KMS-11 (cell line): ENCODE measurements at regions not wholly inside any gene's neighbourhood (a gene's known extent, or its start where the extent isn't known, plus 50 kb on each side); places are given as distances from the start of the nearest gene placed in this dataset.

Experiments
- H2AFZ ChIP-seq: fragments of 200-600 bp; sonication (generic); 2 replicates; pipeline ENCODE4 v1.6.1; 2016; ENCODE audit warnings: antibody characterized with exemption, mixed run types, low read depth
- H3K27ac ChIP-seq: fragments of 200-600 bp; sonication (generic); 2 replicates; pipeline ENCODE4 v1.6.1; 2016; ENCODE audit warnings: mild to moderate bottlenecking, mixed run types
- H3K27me3 ChIP-seq: fragments of 200-600 bp; sonication (generic); 2 replicates; pipeline ENCODE4 v1.6.1; 2017; ENCODE audit warnings: mild to moderate bottlenecking, low read depth, mixed run types, moderate library complexity; ENCODE audit not compliant: insufficient read depth
- H3K36me3 ChIP-seq: fragments of 200-600 bp; sonication (generic); 2 replicates; pipeline ENCODE4 v1.6.1; 2017; ENCODE audit warnings: mild to moderate bottlenecking, mixed run types; ENCODE audit not compliant: insufficient read depth
- H3K4me1 ChIP-seq: fragments of 200-600 bp; sonication (generic); 2 replicates; pipeline ENCODE4 v1.6.1; 2016; ENCODE audit warnings: mild to moderate bottlenecking, low read depth, mixed run types; ENCODE audit not compliant: poor library complexity, severe bottlenecking
- H3K4me2 ChIP-seq: fragments of 200-600 bp; sonication (generic); 2 replicates; pipeline ENCODE4 v1.7.0; 2016; ENCODE audit warnings: mild to moderate bottlenecking, mixed run types
- H3K4me3 ChIP-seq: fragments of 200-600 bp; sonication (generic); IDR thresholded peaks from 2 replicates; pipeline ENCODE4 v1.6.1; 2017; ENCODE audit warnings: low read depth, low read length, mixed read lengths; ENCODE audit not compliant: insufficient read depth
- H3K79me2 ChIP-seq: fragments of 200-600 bp; sonication (generic); 2 replicates; pipeline ENCODE4 v1.6.1; 2016; ENCODE audit warnings: low read depth, mixed run types; ENCODE audit not compliant: insufficient read depth
- H3K9ac ChIP-seq: fragments of 200-600 bp; sonication (generic); 2 replicates; pipeline ENCODE4 v1.6.1; 2016; ENCODE audit warnings: mild to moderate bottlenecking, mixed run types
- H4K20me1 ChIP-seq: fragments of 200-600 bp; sonication (generic); 2 replicates; pipeline ENCODE4 v1.6.1; 2016; ENCODE audit warnings: mild to moderate bottlenecking, mixed run types; ENCODE audit not compliant: insufficient read depth
- TF ChIP-seq, protein P1 (sequence below): fragments of 200-600 bp; sonication (generic); conservative IDR thresholded peaks from 2 replicates; pipeline ENCODE4 v1.6.1; 2017; ENCODE audit warnings: low read depth, mild to moderate bottlenecking, antibody characterized with exemption, low read length, moderate library complexity, mixed read lengths

DNA sequence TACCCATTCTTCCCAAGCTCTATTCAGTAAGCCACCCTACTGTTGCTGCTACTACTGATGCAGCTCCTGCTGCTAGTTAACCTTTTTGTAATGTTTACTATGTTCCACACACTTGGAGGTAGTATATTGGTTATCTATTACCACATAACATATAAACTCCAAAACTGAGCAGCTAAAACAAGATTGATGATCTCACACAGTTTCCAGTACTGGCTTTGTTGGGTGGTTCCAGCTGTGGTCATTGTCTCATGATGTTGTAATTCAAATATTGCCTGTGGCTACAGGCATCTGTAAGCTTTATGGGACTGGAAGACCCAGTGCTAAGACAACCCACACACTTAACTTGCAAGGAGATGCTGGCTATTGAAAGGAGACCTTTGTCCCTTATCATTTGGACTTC lies 556.2 kb upstream of the SUCLG2 start:
- Histone ChIP-seq H3K27ac (no peak overlapping the region), H3K9ac (no peak overlapping the region), H4K20me1 (no peaks in the 10 kb centered on the region), H3K4me3 (no peak overlapping the region), H3K4me1 (no peaks in the 10 kb centered on the region), H3K4me2 (no peak overlapping the region), H3K36me3 (no peaks in the 10 kb centered on the region), H2AFZ (no peak overlapping the region), H3K27me3 (no peaks in the 10 kb centered on the region), H3K79me2 (no peaks in the 10 kb centered on the region)
- TF ChIP-seq, protein P1, sequence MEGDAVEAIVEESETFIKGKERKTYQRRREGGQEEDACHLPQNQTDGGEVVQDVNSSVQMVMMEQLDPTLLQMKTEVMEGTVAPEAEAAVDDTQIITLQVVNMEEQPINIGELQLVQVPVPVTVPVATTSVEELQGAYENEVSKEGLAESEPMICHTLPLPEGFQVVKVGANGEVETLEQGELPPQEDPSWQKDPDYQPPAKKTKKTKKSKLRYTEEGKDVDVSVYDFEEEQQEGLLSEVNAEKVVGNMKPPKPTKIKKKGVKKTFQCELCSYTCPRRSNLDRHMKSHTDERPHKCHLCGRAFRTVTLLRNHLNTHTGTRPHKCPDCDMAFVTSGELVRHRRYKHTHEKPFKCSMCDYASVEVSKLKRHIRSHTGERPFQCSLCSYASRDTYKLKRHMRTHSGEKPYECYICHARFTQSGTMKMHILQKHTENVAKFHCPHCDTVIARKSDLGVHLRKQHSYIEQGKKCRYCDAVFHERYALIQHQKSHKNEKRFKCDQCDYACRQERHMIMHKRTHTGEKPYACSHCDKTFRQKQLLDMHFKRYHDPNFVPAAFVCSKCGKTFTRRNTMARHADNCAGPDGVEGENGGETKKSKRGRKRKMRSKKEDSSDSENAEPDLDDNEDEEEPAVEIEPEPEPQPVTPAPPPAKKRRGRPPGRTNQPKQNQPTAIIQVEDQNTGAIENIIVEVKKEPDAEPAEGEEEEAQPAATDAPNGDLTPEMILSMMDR, result no peak

DNA sequence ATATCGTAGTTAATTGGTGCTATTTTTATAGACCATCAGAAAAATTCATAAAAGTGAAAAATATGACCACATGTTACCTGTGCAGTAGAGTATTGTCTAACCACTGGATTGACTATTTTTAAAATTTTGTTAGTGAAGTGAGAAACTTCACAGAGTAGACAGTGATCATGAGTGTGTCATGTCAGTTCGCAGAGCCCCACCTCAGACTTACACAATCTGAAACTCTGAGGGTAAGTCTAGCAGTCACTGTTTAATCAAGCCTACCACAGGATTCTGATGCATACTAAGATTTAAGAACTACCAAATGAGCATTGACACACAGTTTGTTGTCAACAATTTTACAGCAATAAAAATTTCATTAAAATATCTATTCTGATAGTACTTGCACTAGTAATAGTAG lies 552.9 kb upstream of the SUCLG2 start:
- Histone ChIP-seq H3K36me3 (no peaks in the 10 kb centered on the region), H3K4me1 (no peaks in the 10 kb centered on the region), H3K4me2 (no peak overlapping the region), H2AFZ (no peak overlapping the region), H4K20me1 (no peaks in the 10 kb centered on the region), H3K79me2 (no peaks in the 10 kb centered on the region), H3K4me3 (no peak overlapping the region), H3K27me3 (no peaks in the 10 kb centered on the region), H3K9ac (no peak overlapping the region), H3K27ac (no peak overlapping the region)
- TF ChIP-seq, protein P1, result no peak

DNA sequence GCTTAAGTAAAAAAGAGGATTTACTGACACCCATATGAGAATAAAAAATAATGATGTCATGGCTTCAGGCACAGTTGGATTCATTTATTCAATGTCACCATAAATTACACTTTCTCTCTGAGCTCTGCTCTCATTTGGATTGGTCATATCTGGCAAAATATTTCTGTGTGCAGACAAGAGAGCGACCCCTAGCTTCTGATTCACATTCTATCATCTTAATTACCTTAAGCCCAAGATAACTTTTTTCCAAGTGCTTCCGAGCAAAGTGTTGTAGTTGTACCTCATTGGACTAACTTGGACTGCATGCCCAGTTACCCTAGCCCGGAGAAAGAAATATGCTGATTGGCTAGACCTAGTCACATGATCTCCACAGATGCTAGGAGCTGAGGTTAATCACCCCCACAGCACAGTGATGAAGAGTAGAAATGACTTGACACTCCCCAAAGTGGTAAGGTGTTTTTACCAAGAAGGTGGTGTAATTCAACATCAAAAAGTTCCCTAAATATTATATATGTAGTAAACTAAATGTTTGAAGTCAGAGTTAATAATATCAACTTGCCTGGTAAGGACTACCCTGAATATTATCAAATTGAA lies 552.2 kb upstream of the SUCLG2 start:
- Histone ChIP-seq H3K4me3 (no peak overlapping the region), H2AFZ (no peak overlapping the region), H3K36me3 (no peaks in the 10 kb centered on the region), H3K27ac (no peak overlapping the region), H3K4me1 (no peaks in the 10 kb centered on the region), H3K9ac (no peak overlapping the region), H4K20me1 (no peaks in the 10 kb centered on the region), H3K79me2 (no peaks in the 10 kb centered on the region), H3K4me2 (no peak overlapping the region), H3K27me3 (no peaks in the 10 kb centered on the region)
- TF ChIP-seq, protein P1, result no peak

DNA sequence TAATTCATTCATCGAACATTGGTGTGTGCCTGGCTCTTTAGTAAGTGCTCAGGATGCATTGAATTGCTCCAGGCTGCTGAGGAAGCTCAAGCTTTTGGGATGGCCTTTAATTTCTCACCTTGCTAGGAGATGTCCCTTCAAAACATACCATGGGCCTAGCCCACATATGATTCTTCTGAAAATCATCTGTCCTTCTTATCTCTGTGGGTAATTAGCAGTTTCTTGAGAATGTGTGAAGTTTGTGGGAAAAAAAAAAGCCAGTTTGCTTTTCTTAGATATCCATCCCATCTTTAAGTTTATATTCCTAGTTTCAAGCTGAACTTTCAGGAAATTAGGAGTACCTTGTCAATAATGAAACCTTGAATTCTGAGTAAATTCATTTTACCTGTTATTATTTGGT lies 532.3 kb upstream of the SUCLG2 start:
- no peak overlapping the region for H3K4me2 ChIP-seq
- H3K9ac ChIP-seq, result no peak overlapping the region
- no peak overlapping the region for H3K27ac ChIP-seq
- no peaks in the 10 kb centered on the region for H3K36me3 ChIP-seq
- H4K20me1 ChIP-seq, result no peaks in the 10 kb centered on the region
- no peaks in the 10 kb centered on the region for H3K4me1 ChIP-seq
- no peaks in the 10 kb centered on the region for H3K79me2 ChIP-seq
- no peak overlapping the region for H2AFZ ChIP-seq
- TF ChIP-seq, protein P1, result no peak
- no peaks in the 10 kb centered on the region for H3K27me3 ChIP-seq
- H3K4me3 ChIP-seq, result no peak overlapping the region
